Fibroblast of lung (primary cell): ENCODE measurements at regions not wholly inside any gene's neighbourhood (a gene's known extent, or its start where the extent isn't known, plus 50 kb on each side); places are given as distances from the start of the nearest gene placed in this dataset.
"Not testable (repeated sequence)": the region's sequence is repeated elsewhere in the genome, so short reads cannot be mapped to it uniquely, and the experiment has no call there.

Source experiments
- DNase-seq, 2 donors: peaks; one replicate each; pipeline versions ENCODE4 v3.0.0 to v3.0.0-alpha.2; 2010; ENCODE audit warnings: low read depth in 2 of 2
- H2AFZ ChIP-seq: 2 replicates; pipeline ENCODE4 v1.5.1; 2012; ENCODE audit warnings: low read length, control low read depth, inconsistent platforms
- H3K27ac ChIP-seq: 2 replicates; pipeline ENCODE4 v1.5.1; 2011; ENCODE audit warnings: low read length, control low read depth; ENCODE audit not compliant: insufficient read depth
- H3K27me3 ChIP-seq: 2 replicates; pipeline ENCODE4 v1.5.1; 2011; ENCODE audit warnings: mild to moderate bottlenecking, low read length; ENCODE audit not compliant: control insufficient read depth, insufficient read depth
- H3K36me3 ChIP-seq: 2 replicates; pipeline ENCODE4 v1.5.1; 2011; ENCODE audit warnings: low read length; ENCODE audit not compliant: control insufficient read depth, insufficient read depth
- H3K4me1 ChIP-seq: 2 replicates; pipeline ENCODE4 v1.5.1; 2011; ENCODE audit warnings: low read length; ENCODE audit not compliant: control insufficient read depth, insufficient read depth; ENCODE audit errors: extremely low read depth
- H3K4me2 ChIP-seq: 2 replicates; pipeline ENCODE4 v1.5.1; 2011; ENCODE audit warnings: low read length, control low read depth; ENCODE audit not compliant: insufficient read depth; ENCODE audit errors: extremely low read depth
- H3K4me3 ChIP-seq, 4 experiments: fragments of 200-600 bp in 1 of 4; sonication (generic) in 1 of 4; replicated peaks in 1 of 4; 2 replicates each; pipeline ENCODE4 v1.5.1; 2011 to 2016; ENCODE audit warnings: low read length in 4 of 4, low read depth in 3 of 4, mild to moderate bottlenecking in 3 of 4, control low read depth in 2 of 4, inconsistent platforms in 1 of 4, mixed read lengths in 1 of 4; ENCODE audit not compliant: insufficient read depth in 1 of 4; ENCODE audit errors: control extremely low read depth in 1 of 4
- H3K79me2 ChIP-seq: 2 replicates; pipeline ENCODE4 v1.5.1; 2012; ENCODE audit warnings: mild to moderate bottlenecking, low read length, inconsistent platforms; ENCODE audit not compliant: control insufficient read depth, insufficient read depth
- H3K9ac ChIP-seq: 2 replicates; pipeline ENCODE4 v1.5.1; 2011; ENCODE audit warnings: mild to moderate bottlenecking, low read length, control low read depth; ENCODE audit not compliant: insufficient read depth
- H3K9me3 ChIP-seq: 2 replicates; pipeline ENCODE4 v1.5.1; 2012; ENCODE audit warnings: low read depth, low read length; ENCODE audit not compliant: control insufficient read depth, insufficient read depth
- H4K20me1 ChIP-seq: 2 replicates; pipeline ENCODE4 v1.5.1; 2011; ENCODE audit warnings: low read length; ENCODE audit not compliant: control insufficient read depth, insufficient read depth; ENCODE audit errors: extremely low read depth
- EZH2 ChIP-seq: IDR thresholded peaks from 2 replicates; pipeline ENCODE4 v1.5.1; 2012; ENCODE audit warnings: low read length, control low read depth, mild to moderate bottlenecking; ENCODE audit errors: missing control alignments
- TF ChIP-seq, protein P1 (sequence below), 2 donors: IDR thresholded peaks in 1 of 2; conservative IDR thresholded peaks in 1 of 2; 1 replicate in 1 of 2; 2 replicates in 1 of 2; pipeline ENCODE4 v1.5.1; 2011 to 2012; ENCODE audit warnings: low read length in 2 of 2, control low read depth in 1 of 2, inconsistent platforms in 1 of 2, low read depth in 1 of 2, mild to moderate bottlenecking in 1 of 2

DNA sequence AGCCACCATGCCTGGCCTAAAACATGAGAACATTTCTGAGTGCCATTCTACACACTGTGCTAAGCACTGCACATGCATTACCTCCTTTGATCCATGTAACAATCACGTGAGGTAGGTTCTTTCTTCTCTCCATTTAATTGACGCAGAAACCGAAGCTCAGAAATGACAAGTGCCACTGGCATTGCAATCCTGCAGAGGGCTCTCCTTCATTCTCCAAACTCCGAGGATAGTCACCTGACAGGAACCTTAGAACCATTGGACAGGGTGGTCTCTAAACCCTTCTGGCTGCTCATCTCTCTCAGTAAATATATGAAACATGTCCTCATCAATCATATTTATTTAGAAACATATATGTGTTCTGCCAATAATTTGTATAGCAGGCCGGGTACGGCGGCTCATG, 167.1 kb upstream of the JUN start:
- Histone ChIP-seq H3K9me3 (no peaks in the 10 kb centered on the region), H2AFZ (no peak overlapping the region), H3K4me1 (no peaks in the 10 kb centered on the region), H3K27ac (no peak overlapping the region), H4K20me1 (no peaks in the 10 kb centered on the region), H3K4me2 (no peak overlapping the region), H3K4me3 (no peak overlapping the region), H3K79me2 (no peaks in the 10 kb centered on the region), H3K36me3 (no peaks in the 10 kb centered on the region), H3K9ac (no peak overlapping the region), H3K27me3 (no peaks in the 10 kb centered on the region)
- DNase-seq, result no peak
- no peak for TF ChIP-seq EZH2
- TF ChIP-seq, protein P1, sequence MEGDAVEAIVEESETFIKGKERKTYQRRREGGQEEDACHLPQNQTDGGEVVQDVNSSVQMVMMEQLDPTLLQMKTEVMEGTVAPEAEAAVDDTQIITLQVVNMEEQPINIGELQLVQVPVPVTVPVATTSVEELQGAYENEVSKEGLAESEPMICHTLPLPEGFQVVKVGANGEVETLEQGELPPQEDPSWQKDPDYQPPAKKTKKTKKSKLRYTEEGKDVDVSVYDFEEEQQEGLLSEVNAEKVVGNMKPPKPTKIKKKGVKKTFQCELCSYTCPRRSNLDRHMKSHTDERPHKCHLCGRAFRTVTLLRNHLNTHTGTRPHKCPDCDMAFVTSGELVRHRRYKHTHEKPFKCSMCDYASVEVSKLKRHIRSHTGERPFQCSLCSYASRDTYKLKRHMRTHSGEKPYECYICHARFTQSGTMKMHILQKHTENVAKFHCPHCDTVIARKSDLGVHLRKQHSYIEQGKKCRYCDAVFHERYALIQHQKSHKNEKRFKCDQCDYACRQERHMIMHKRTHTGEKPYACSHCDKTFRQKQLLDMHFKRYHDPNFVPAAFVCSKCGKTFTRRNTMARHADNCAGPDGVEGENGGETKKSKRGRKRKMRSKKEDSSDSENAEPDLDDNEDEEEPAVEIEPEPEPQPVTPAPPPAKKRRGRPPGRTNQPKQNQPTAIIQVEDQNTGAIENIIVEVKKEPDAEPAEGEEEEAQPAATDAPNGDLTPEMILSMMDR (conservative IDR thresholded peaks at IDR 0.05 in 1 of 2, IDR thresholded peaks at IDR 0.05 in 1 of 2; ENCODE audit: low read depth in 1 of 2, low read length in 2 of 2), result no peak

DNA sequence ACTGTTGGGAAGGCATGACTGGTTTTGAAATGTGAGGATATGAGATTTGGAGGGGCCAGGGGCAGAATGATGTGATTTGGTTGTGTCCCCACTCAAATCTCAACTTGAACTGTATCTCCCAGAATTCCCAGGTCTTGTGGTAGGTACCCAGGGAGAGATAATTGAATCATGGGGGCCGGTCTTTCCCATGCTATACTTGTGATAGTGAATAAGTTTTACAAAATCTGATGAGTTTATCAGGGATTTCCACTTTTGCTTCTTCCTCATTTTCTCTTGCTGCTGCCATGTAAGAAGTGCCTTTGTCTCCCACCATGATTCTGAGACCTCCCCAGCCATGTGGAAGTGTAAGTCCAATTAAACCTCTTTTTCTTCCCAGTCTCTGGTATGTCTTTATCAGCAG, 170.1 kb upstream of the JUN start:
- not testable (repeated sequence) for H2AFZ ChIP-seq, H3K9ac ChIP-seq, H3K79me2 ChIP-seq, H3K9me3 ChIP-seq, H3K36me3 ChIP-seq, H3K4me2 ChIP-seq, H3K4me3 ChIP-seq, H3K27me3 ChIP-seq, H4K20me1 ChIP-seq, DNase-seq, H3K4me1 ChIP-seq, H3K27ac ChIP-seq

GRCh38 chr1:58963287-58963686, 179.4 kb upstream of the JUN start:
- not testable (repeated sequence) for H4K20me1 ChIP-seq, H3K79me2 ChIP-seq, H3K27ac ChIP-seq, H3K4me2 ChIP-seq, H3K9ac ChIP-seq, H3K4me3 ChIP-seq, H2AFZ ChIP-seq, DNase-seq, H3K4me1 ChIP-seq, H3K36me3 ChIP-seq, H3K9me3 ChIP-seq, H3K27me3 ChIP-seq

- no peak overlapping the region for H3K27ac ChIP-seq
- H3K9ac ChIP-seq, result no peak overlapping the region
- H3K9me3 ChIP-seq, result no peaks in the 10 kb centered on the region
- no peak overlapping the region for H3K4me3 ChIP-seq
- no peak for TF ChIP-seq EZH2
- TF ChIP-seq, protein P1 (conservative IDR thresholded peaks at IDR 0.05 in 1 of 2, IDR thresholded peaks at IDR 0.05 in 1 of 2; ENCODE audit: low read depth in 1 of 2, low read length in 2 of 2), result no peak
- H2AFZ ChIP-seq, result no peak overlapping the region
- H4K20me1 ChIP-seq, result no peaks in the 10 kb centered on the region
- H3K4me2 ChIP-seq, result no peak overlapping the region
- H3K36me3 ChIP-seq, result no peaks in the 10 kb centered on the region
- no peaks in the 10 kb centered on the region for H3K4me1 ChIP-seq
- no peaks in the 10 kb centered on the region for H3K79me2 ChIP-seq
- DNase-seq, result no peak
- H3K27me3 ChIP-seq, result no peaks in the 10 kb centered on the region
Measured at GRCh38 chr1:58964428-58964827, 180.6 kb upstream of the JUN start.
